H1 (cell line): ENCODE measurements at regions not wholly inside any gene's neighbourhood (a gene's known extent, or its start where the extent isn't known, plus 50 kb on each side); places are given as distances from the start of the nearest gene placed in this dataset.

Experiments used
- CTCF ChIA-PET: fragments of 300-600 bp; sonication (Branson Sonifier 250); formaldehyde crosslinking; loops from one replicate; lab custom pipeline; 2021; ENCODE audit not compliant: partially characterized antibody; lab: Charles Lee
- POLR2A ChIA-PET: fragments of 300-600 bp; sonication (Branson Sonifier 250); formaldehyde crosslinking; loops from one replicate; lab custom pipeline; 2021; ENCODE audit warnings: inconsistent platforms; ENCODE audit not compliant: partially characterized antibody; lab: Charles Lee
- DNase-seq, 2 experiments: peaks; one replicate each; pipeline versions ENCODE4 v3.0.0 to v3.0.0-alpha.2; 2010 to 2022; ENCODE audit warnings: low spot score in 2 of 2, low read depth in 1 of 2, mixed read lengths in 1 of 2
- FAIRE-seq: peaks from 2 replicates; lab custom pipeline; 2011; peaks lifted over from hg19 to GRCh38; lab: Jason Lieb, UNC
- H2AFZ ChIP-seq: 2 replicates; pipeline ENCODE4 v1.8.1; 2012; ENCODE audit warnings: low read length, inconsistent platforms
- H2AK5ac ChIP-seq: 2 replicates; pipeline ENCODE4 v1.6.1; 2013; ENCODE audit warnings: low read depth, low read length
- H2BK120ac ChIP-seq: replicated peaks from 2 replicates; pipeline ENCODE3; 2013; ENCODE audit warnings: low read depth, low read length, inconsistent platforms
- H2BK12ac ChIP-seq: 2 replicates; pipeline ENCODE4 v1.6.1; 2013; ENCODE audit warnings: low read depth, low read length
- H2BK15ac ChIP-seq: 2 replicates; pipeline ENCODE4 v1.6.1; 2013; ENCODE audit warnings: low read length
- H2BK20ac ChIP-seq: 2 replicates; pipeline ENCODE4 v1.6.1; 2013; ENCODE audit warnings: low read length
- H2BK5ac ChIP-seq: 2 replicates; pipeline ENCODE4 v1.6.1; 2013; ENCODE audit warnings: low read depth, low read length
- H3K14ac ChIP-seq: 2 replicates; pipeline ENCODE4 v1.6.1; 2013; ENCODE audit warnings: inconsistent platforms; ENCODE audit not compliant: insufficient read length
- H3K18ac ChIP-seq: 2 replicates; pipeline ENCODE4 v1.6.1; 2013; ENCODE audit warnings: low read length; ENCODE audit errors: extremely low read depth
- H3K23ac ChIP-seq: 2 replicates; pipeline ENCODE4 v1.6.1; 2013; ENCODE audit warnings: inconsistent platforms; ENCODE audit not compliant: insufficient read length
- H3K23me2 ChIP-seq: 2 replicates; pipeline ENCODE4 v1.6.1; 2013; ENCODE audit warnings: low read depth, low read length
- H3K27ac ChIP-seq: 2 replicates; pipeline ENCODE4 v1.6.1; 2011; ENCODE audit warnings: low read depth, low read length, inconsistent platforms
- H3K27me3 ChIP-seq, 4 experiments: replicated peaks in 1 of 4; 1 replicate in 1 of 4; 2 replicates in 3 of 4; pipeline versions ENCODE4 v1.6.1 to v1.8.1; 2011 to 2013; ENCODE audit warnings: low read length in 3 of 4, mild to moderate bottlenecking in 3 of 4, inconsistent platforms in 2 of 4, mixed read lengths in 2 of 4, moderate library complexity in 1 of 4; ENCODE audit not compliant: control insufficient read depth in 3 of 4, insufficient read depth in 3 of 4; ENCODE audit errors: extremely low read depth in 1 of 4
- H3K36me3 ChIP-seq, 4 experiments: 2 replicates each; pipeline versions ENCODE4 v1.6.1 to v1.8.1; 2011 to 2013; ENCODE audit warnings: mild to moderate bottlenecking in 4 of 4, low read length in 3 of 4, moderate library complexity in 2 of 4, control low read depth in 1 of 4, inconsistent platforms in 1 of 4; ENCODE audit not compliant: insufficient read depth in 4 of 4, control insufficient read depth in 2 of 4
- H3K4ac ChIP-seq: replicated peaks from 2 replicates; pipeline ENCODE3; 2013; ENCODE audit warnings: low read length, low read depth, mixed read lengths, inconsistent platforms; ENCODE audit not compliant: insufficient read length
- H3K4me1 ChIP-seq, 4 experiments: replicated peaks in 1 of 4; 1 replicate in 1 of 4; 2 replicates in 3 of 4; pipeline versions ENCODE4 v1.6.1 to v1.8.1; 2011 to 2013; ENCODE audit warnings: low read length in 3 of 4, inconsistent platforms in 2 of 4, mixed read lengths in 1 of 4; ENCODE audit not compliant: insufficient read depth in 4 of 4, control insufficient read depth in 3 of 4
- H3K4me2 ChIP-seq, 2 experiments: 2 replicates each; pipeline versions ENCODE4 v1.6.1 to v1.8.1; 2011 to 2013; ENCODE audit warnings: low read depth in 2 of 2, low read length in 2 of 2, control low read depth in 1 of 2, inconsistent platforms in 1 of 2, mild to moderate bottlenecking in 1 of 2; ENCODE audit not compliant: insufficient read depth in 1 of 2
- H3K4me3 ChIP-seq, 4 experiments: fragments of 200-600, 300-600 bp in 1 of 4; sonication (generic), shearing (Covaris generic), sonication (Bioruptor Twin) in 1 of 4; 2 replicates each; pipeline versions ENCODE4 v1.5.1 to v1.8.1; 2011 to 2016; ENCODE audit warnings: low read length in 4 of 4, low read depth in 3 of 4, control low read depth in 2 of 4, inconsistent platforms in 2 of 4, mild to moderate bottlenecking in 2 of 4, mixed read lengths in 1 of 4, moderate library complexity in 1 of 4; ENCODE audit not compliant: insufficient read depth in 2 of 4; ENCODE audit errors: extremely low read depth in 1 of 4
- H3K56ac ChIP-seq: replicated peaks from 2 replicates; pipeline ENCODE3; 2013; ENCODE audit warnings: low read depth, mild to moderate bottlenecking, mixed read lengths, low read length, inconsistent platforms; ENCODE audit not compliant: insufficient read length
- H3K79me1 ChIP-seq: 2 replicates; pipeline ENCODE4 v1.6.1; 2013; ENCODE audit warnings: low read depth, low read length, control low read depth
- H3K79me2 ChIP-seq, 2 experiments: 2 replicates each; pipeline versions ENCODE4 v1.6.1 to v1.8.1; 2012 to 2013; ENCODE audit warnings: low read length in 2 of 2, mild to moderate bottlenecking in 2 of 2, inconsistent platforms in 1 of 2; ENCODE audit not compliant: insufficient read depth in 2 of 2, control insufficient read depth in 1 of 2
- H3K9ac ChIP-seq, 4 experiments: replicated peaks in 1 of 4; 1 replicate in 1 of 4; 2 replicates in 3 of 4; pipeline versions ENCODE4 v1.6.1 to v1.8.1; 2011 to 2013; ENCODE audit warnings: low read depth in 3 of 4, low read length in 3 of 4, control low read depth in 2 of 4, mild to moderate bottlenecking in 2 of 4, moderate library complexity in 2 of 4, inconsistent platforms in 1 of 4; ENCODE audit errors: extremely low read depth in 1 of 4
- H3K9me3 ChIP-seq, 2 experiments: 2 replicates each; pipeline versions ENCODE4 v1.6.1 to v1.8.1; 2012 to 2013; ENCODE audit warnings: mild to moderate bottlenecking in 2 of 2, moderate library complexity in 2 of 2, control low read depth in 1 of 2, inconsistent platforms in 1 of 2, low read depth in 1 of 2, low read length in 1 of 2, mixed read lengths in 1 of 2; ENCODE audit not compliant: insufficient read depth in 2 of 2
- H4K20me1 ChIP-seq, 2 experiments: replicated peaks in 1 of 2; 2 replicates each; pipeline versions ENCODE3 to v1.8.1; 2011 to 2013; ENCODE audit warnings: inconsistent platforms in 2 of 2, low read length in 2 of 2, mild to moderate bottlenecking in 1 of 2; ENCODE audit not compliant: insufficient read depth in 2 of 2, control insufficient read depth in 1 of 2
- H4K5ac ChIP-seq: 2 replicates; pipeline ENCODE4 v1.6.1; 2013; ENCODE audit warnings: low read length, low read depth, mixed read lengths, inconsistent platforms; ENCODE audit not compliant: insufficient read length
- H4K8ac ChIP-seq: 2 replicates; pipeline ENCODE4 v1.8.0; 2013; ENCODE audit warnings: mild to moderate bottlenecking, moderate library complexity, low read length, inconsistent platforms; ENCODE audit not compliant: insufficient read depth; ENCODE audit errors: extremely low read depth
- H4K91ac ChIP-seq: replicated peaks from 2 replicates; pipeline ENCODE3; 2013; ENCODE audit warnings: low read length, mixed read lengths, inconsistent platforms; ENCODE audit not compliant: insufficient read length
- BCL11A ChIP-seq, 2 experiments: IDR thresholded peaks; one replicate each; pipeline ENCODE4 v1.6.1; 2011; ENCODE audit warnings: low read depth in 2 of 2, low read length in 2 of 2, mild to moderate bottlenecking in 2 of 2
- CHD1 ChIP-seq: IDR thresholded peaks from 2 replicates; pipeline ENCODE4 v1.6.1; 2012; ENCODE audit warnings: low read depth, low read length, improper control_type of control experiment
- GABPA ChIP-seq: IDR thresholded peaks from 2 replicates; pipeline ENCODE4 v1.6.1; 2011; ENCODE audit warnings: mild to moderate bottlenecking, low read length, moderate library complexity, borderline replicate concordance; ENCODE audit not compliant: insufficient read depth
- NRF1 ChIP-seq: IDR thresholded peaks from 2 replicates; pipeline ENCODE4 v1.6.1; 2011; ENCODE audit warnings: mild to moderate bottlenecking, low read depth, low read length, improper control_type of control experiment
- SAP30 ChIP-seq: fragments of 300-600 bp; sonication (generic); IDR thresholded peaks from 2 replicates; pipeline ENCODE4 v1.7.1; 2012; ENCODE audit warnings: low read length, moderate library complexity, mild to moderate bottlenecking, inconsistent platforms; ENCODE audit not compliant: insufficient read depth, insufficient replicate concordance
- SP2 ChIP-seq: IDR thresholded peaks from 2 replicates; pipeline ENCODE4 v1.6.1; 2012; ENCODE audit warnings: mild to moderate bottlenecking, low read length, inconsistent platforms
- TBP ChIP-seq: IDR thresholded peaks from 2 replicates; pipeline ENCODE4 v1.6.1; 2011; ENCODE audit warnings: low read depth, low read length, improper control_type of control experiment
- WGBS, 2 experiments: shearing (Covaris generic) in 1 of 2; methylation state at CpG; one replicate each; pipeline versions ENCODE4 v1.1.6 to v1.1.7; 2013 to 2015; ENCODE audit warnings: low lambda C conversion rate in 2 of 2, mixed read lengths in 2 of 2, inconsistent platforms in 1 of 2, low coverage in 1 of 2, missing lambda C conversion rate in 1 of 2; ENCODE audit not compliant: insufficient replicate concordance in 2 of 2, insufficient coverage in 1 of 2, insufficient read length in 1 of 2; ENCODE audit errors: extremely low coverage in 1 of 2, missing lambda C conversion rate in 1 of 2; 5-methylcytosine and 5-hydroxymethylcytosine counted together

- Histone ChIP-seq H2BK20ac (no peak overlapping the region), H2BK5ac (no peak overlapping the region), H3K36me3 (no peaks in the 10 kb centered on the region), H3K9me3 (no peaks in the 10 kb centered on the region), H2AFZ (no peak overlapping the region), H3K18ac (no peak overlapping the region), H3K27ac (no peak overlapping the region), H3K79me1 (no peaks in the 10 kb centered on the region), H2AK5ac (no peak overlapping the region), H3K9ac (no peak overlapping the region), H3K4ac (no peak overlapping the region), H4K8ac (no peak overlapping the region), H3K4me1 (no peaks in the 10 kb centered on the region), H3K79me2 (no peaks in the 10 kb centered on the region), H3K4me2 (no peak overlapping the region), H3K14ac (no peak overlapping the region), H2BK12ac (no peak overlapping the region), H3K23me2 (peaks cover 2% of the 10 kb centered on the region; the same call in 1 of the 2 replicates), H3K4me3 (no peak overlapping the region), H3K56ac (no peak overlapping the region), H3K27me3 (no peaks in the 10 kb centered on the region), H4K5ac (no peak overlapping the region), H2BK15ac (no peak overlapping the region), H4K91ac (no peak overlapping the region), H2BK120ac (no peak overlapping the region), H3K23ac (no peak overlapping the region), H4K20me1 (no peaks in the 10 kb centered on the region)
- no peak for TF ChIP-seq SAP30
- TF ChIP-seq SP2: no peak
- no peak for TF ChIP-seq TBP
- no peak for TF ChIP-seq BCL11A (IDR thresholded peaks at IDR 0.05; ENCODE audit: low read depth in 2 of 2, low read length in 2 of 2)
- no peak for TF ChIP-seq NRF1
- no peak for TF ChIP-seq CHD1
- TF ChIP-seq GABPA: no peak
- CTCF ChIA-PET: interaction anchor here (1.0 to 1.7 kb wide), 3 partner anchors 22 to 136 kb away, joined by 3 read pairs; no protein-coding TSS in a partner anchor
- POLR2A ChIA-PET: interaction anchor here (0.9 kb wide), 1 partner anchor 11 kb away, joined by 4 read pairs; no protein-coding TSS in a partner anchor
- WGBS, 2 experiments: 90% methylated on average over 13 of the region's 13 CpGs; no CpG with 5 or more reads in 1 of the 2 experiments
- FAIRE-seq: no peak
- DNase-seq: no peak
Measured at GRCh38 chr1:67987046-67987799, 63.2 kb downstream of the DIRAS3 start.
